Endothelial cell of umbilical vein (primary cell): ENCODE measurements at regions not wholly inside any gene's neighbourhood (a gene's known extent, or its start where the extent isn't known, plus 50 kb on each side); places are given as distances from the start of the nearest gene placed in this dataset.

Experiments
- BruUV-seq: library from RNA; stranded (reverse); fragments of 400-500 nt; replicated peaks from 2 replicates; lab custom pipeline; 2021; lab: Mats Ljungman, UMichigan
- CTCF ChIA-PET: fragments of 300-600, 350-600 bp; sonication (Branson Sonifier 250); formaldehyde crosslinking; loops from one replicate; lab custom pipeline; 2021; ENCODE audit warnings: antibody characterized with exemption, inconsistent platforms; lab: Charles Lee
- POLR2A ChIA-PET: fragments of 300-600, 350-600 bp; sonication (Branson Sonifier 250); formaldehyde crosslinking; loops from one replicate; lab custom pipeline; 2021; ENCODE audit warnings: antibody characterized with exemption, inconsistent platforms; lab: Charles Lee
- DNase-seq: peaks from one replicate; pipeline ENCODE4 v3.0.0-alpha.2; 2011; ENCODE audit warnings: low read depth, low spot score
- FAIRE-seq: peaks from 2 replicates; lab custom pipeline; 2011; peaks lifted over from hg19 to GRCh38; lab: Jason Lieb, UNC
- H2AFZ ChIP-seq: 2 replicates; pipeline ENCODE4 v1.6.0; 2012; ENCODE audit warnings: low read depth, low read length, control low read depth, inconsistent platforms
- H3K27ac ChIP-seq: 2 replicates; pipeline ENCODE4 v1.5.1; 2011; ENCODE audit warnings: low read depth, mild to moderate bottlenecking, control low read depth, low read length, moderate library complexity; ENCODE audit not compliant: insufficient read depth
- H3K27me3 ChIP-seq, 2 experiments: 2 replicates each; pipeline versions ENCODE4 v1.6.0 to v1.6.1; 2011; ENCODE audit warnings: low read length in 2 of 2, mixed read lengths in 1 of 2; ENCODE audit not compliant: control insufficient read depth in 2 of 2, insufficient read depth in 2 of 2
- H3K36me3 ChIP-seq, 2 experiments: 2 replicates in 1 of 2; 3 replicates in 1 of 2; pipeline ENCODE4 v1.5.1; 2011; ENCODE audit warnings: low read length in 2 of 2, mild to moderate bottlenecking in 1 of 2, moderate library complexity in 1 of 2; ENCODE audit not compliant: control insufficient read depth in 2 of 2, insufficient read depth in 2 of 2; ENCODE audit errors: extremely low read depth in 1 of 2
- H3K4me1 ChIP-seq: 3 replicates; pipeline ENCODE4 v1.5.1; 2011; ENCODE audit warnings: mild to moderate bottlenecking, low read length; ENCODE audit not compliant: control insufficient read depth, insufficient read depth; ENCODE audit errors: extremely low read depth
- H3K4me2 ChIP-seq: 2 replicates; pipeline ENCODE4 v1.6.1; 2011; ENCODE audit warnings: low read length, control low read depth, mixed read lengths; ENCODE audit not compliant: insufficient read depth
- H3K4me3 ChIP-seq, 3 experiments: fragments of 200-600 bp in 1 of 3; sonication (generic), shearing (Covaris generic) in 1 of 3; replicated peaks in 1 of 3; 2 replicates each; pipeline ENCODE4 v1.5.1; 2011 to 2016; ENCODE audit warnings: control low read depth in 3 of 3, low read length in 3 of 3, mild to moderate bottlenecking in 2 of 3, inconsistent platforms in 1 of 3, low read depth in 1 of 3, moderate library complexity in 1 of 3; ENCODE audit not compliant: insufficient read depth in 1 of 3
- H3K79me2 ChIP-seq: 2 replicates; pipeline ENCODE4 v1.6.0; 2012; ENCODE audit warnings: low read length, inconsistent platforms; ENCODE audit not compliant: control insufficient read depth, insufficient read depth
- H3K9ac ChIP-seq: replicated peaks from 2 replicates; pipeline ENCODE3; 2011; ENCODE audit warnings: low read length, control low read depth; ENCODE audit not compliant: insufficient read depth; ENCODE audit errors: extremely low read depth
- H3K9me1 ChIP-seq: replicated peaks from 3 replicates; pipeline ENCODE4 v1.6.0; 2011; ENCODE audit warnings: mild to moderate bottlenecking, low read length; ENCODE audit not compliant: control insufficient read depth, insufficient read depth; ENCODE audit errors: extremely low read depth
- H3K9me3 ChIP-seq: replicated peaks from 2 replicates; pipeline ENCODE4 v1.5.1; 2012; ENCODE audit warnings: low read length, inconsistent platforms; ENCODE audit not compliant: control insufficient read depth, insufficient read depth
- H4K20me1 ChIP-seq: replicated peaks from 2 replicates; pipeline ENCODE3; 2011; ENCODE audit warnings: mild to moderate bottlenecking, low read length; ENCODE audit not compliant: control insufficient read depth, insufficient read depth; ENCODE audit errors: extremely low read depth
- EZH2 ChIP-seq: IDR thresholded peaks from 2 replicates; pipeline ENCODE4 v1.6.1; 2012; ENCODE audit warnings: borderline replicate concordance, low read depth, mild to moderate bottlenecking, moderate library complexity, low read length, inconsistent platforms; ENCODE audit not compliant: severe bottlenecking
- FOS ChIP-seq: IDR thresholded peaks from 2 replicates; pipeline ENCODE4 v1.6.1; 2011; ENCODE audit warnings: mild to moderate bottlenecking, low read length, moderate library complexity, borderline replicate concordance; ENCODE audit not compliant: insufficient read depth
- GATA2 ChIP-seq: IDR thresholded peaks from 2 replicates; pipeline ENCODE4 v1.7.0; 2011; ENCODE audit warnings: low read depth, mild to moderate bottlenecking, moderate library complexity, mixed read lengths, low read length; ENCODE audit not compliant: insufficient read length, insufficient read depth
- JUN ChIP-seq: IDR thresholded peaks from 2 replicates; pipeline ENCODE4 v1.6.1; 2011; ENCODE audit warnings: borderline replicate concordance, low read depth; ENCODE audit not compliant: insufficient read length, insufficient read depth
- MAX ChIP-seq: IDR thresholded peaks from 2 replicates; pipeline ENCODE4 v1.6.1; 2011; ENCODE audit not compliant: insufficient read depth, insufficient read length
- MYC ChIP-seq: IDR thresholded peaks from one replicate; pipeline ENCODE4 v1.6.1; 2011; ENCODE audit warnings: mild to moderate bottlenecking, low read depth, low read length
- POLR2A ChIP-seq: IDR thresholded peaks from 2 replicates; pipeline ENCODE4 v1.6.1; 2012; ENCODE audit warnings: low read depth, mild to moderate bottlenecking, control low read depth, low read length
- POLR2AphosphoS5 ChIP-seq: IDR thresholded peaks from 2 replicates; pipeline ENCODE4 v1.6.1; 2012; ENCODE audit warnings: low read depth, mild to moderate bottlenecking, control low read depth, low read length, moderate library complexity; ENCODE audit not compliant: insufficient read depth
- dilution Hi-C: fragments of 300-500 bp; cut with MboI; formaldehyde crosslinking; loops from one replicate; pipeline ENCODE4 v1.15.0; 2019; ENCODE audit warnings: low sequenced_read_pairs; ENCODE audit not compliant: extremely low pct_ligation_motif_present
- intact Hi-C: fragments of 100-400 bp; cut with micrococcal nuclease; formaldehyde crosslinking; loops from one replicate; pipeline ENCODE4 v1.10.0; 2022
- TF ChIP-seq, protein P1 (sequence below), 2 donors: IDR thresholded peaks; 1 replicate in 1 of 2; 2 replicates in 1 of 2; pipeline ENCODE4 v1.5.1; 2011; ENCODE audit warnings: low read length in 2 of 2, mild to moderate bottlenecking in 2 of 2, moderate library complexity in 2 of 2, control low read depth in 1 of 2, inconsistent platforms in 1 of 2, low read depth in 1 of 2; ENCODE audit not compliant: insufficient read depth in 1 of 2; ENCODE audit errors: extremely low read depth in 1 of 2

- no peak for FAIRE-seq
Measured at GRCh38 chr3:191882289-191882688, 421.3 kb downstream of the PYDC2 start.

DNA sequence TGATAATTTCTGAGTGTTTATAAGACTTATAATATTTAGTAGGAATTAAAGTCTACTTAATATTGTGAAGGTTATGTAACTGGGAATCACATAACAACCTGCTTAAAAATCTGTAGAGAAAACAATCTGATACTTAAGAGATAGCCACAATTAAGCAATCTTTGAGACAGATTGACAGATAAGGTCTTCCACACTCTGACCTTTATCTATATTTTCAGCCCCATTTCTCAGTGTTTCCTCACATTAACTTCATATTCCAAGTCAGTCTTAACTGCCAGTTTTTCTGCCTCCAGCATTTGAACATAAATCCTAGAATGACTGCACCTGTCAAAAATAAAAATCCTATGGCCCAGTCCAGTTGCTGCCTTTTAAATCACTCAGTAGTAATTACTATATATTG is 423.2 kb downstream of the PYDC2 start:
- no peak overlapping the region for H3K4me3 ChIP-seq
- no peak overlapping the region for H3K9ac ChIP-seq
- no peaks in the 10 kb centered on the region for H3K79me2 ChIP-seq
- no peak overlapping the region for H2AFZ ChIP-seq
- no peak overlapping the region for H3K27ac ChIP-seq
- TF ChIP-seq POLR2A = no peak
- no peak for TF ChIP-seq GATA2
- TF ChIP-seq MAX = no peak
- no peak for TF ChIP-seq EZH2
- TF ChIP-seq, protein P1, sequence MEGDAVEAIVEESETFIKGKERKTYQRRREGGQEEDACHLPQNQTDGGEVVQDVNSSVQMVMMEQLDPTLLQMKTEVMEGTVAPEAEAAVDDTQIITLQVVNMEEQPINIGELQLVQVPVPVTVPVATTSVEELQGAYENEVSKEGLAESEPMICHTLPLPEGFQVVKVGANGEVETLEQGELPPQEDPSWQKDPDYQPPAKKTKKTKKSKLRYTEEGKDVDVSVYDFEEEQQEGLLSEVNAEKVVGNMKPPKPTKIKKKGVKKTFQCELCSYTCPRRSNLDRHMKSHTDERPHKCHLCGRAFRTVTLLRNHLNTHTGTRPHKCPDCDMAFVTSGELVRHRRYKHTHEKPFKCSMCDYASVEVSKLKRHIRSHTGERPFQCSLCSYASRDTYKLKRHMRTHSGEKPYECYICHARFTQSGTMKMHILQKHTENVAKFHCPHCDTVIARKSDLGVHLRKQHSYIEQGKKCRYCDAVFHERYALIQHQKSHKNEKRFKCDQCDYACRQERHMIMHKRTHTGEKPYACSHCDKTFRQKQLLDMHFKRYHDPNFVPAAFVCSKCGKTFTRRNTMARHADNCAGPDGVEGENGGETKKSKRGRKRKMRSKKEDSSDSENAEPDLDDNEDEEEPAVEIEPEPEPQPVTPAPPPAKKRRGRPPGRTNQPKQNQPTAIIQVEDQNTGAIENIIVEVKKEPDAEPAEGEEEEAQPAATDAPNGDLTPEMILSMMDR (IDR thresholded peaks at IDR 0.05; ENCODE audit: extremely low read depth in 1 of 2, insufficient read depth in 1 of 2, low read depth in 1 of 2, low read length in 2 of 2) = no peak
- TF ChIP-seq JUN = no peak
- TF ChIP-seq POLR2AphosphoS5 = no peak
- no peak for TF ChIP-seq FOS
- no peak for TF ChIP-seq MYC
- no peaks in the 10 kb centered on the region for H3K9me3 ChIP-seq
- BruUV-seq = no TSS peak
- no peaks in the 10 kb centered on the region for H3K36me3 ChIP-seq
- no peaks in the 10 kb centered on the region for H4K20me1 ChIP-seq
- intact Hi-C loops (no loop called here), dilution Hi-C loops (no loop called here)
- CTCF ChIA-PET = no interaction called here
- H3K4me1 ChIP-seq = no peaks in the 10 kb centered on the region
- FAIRE-seq = no peak
- no peak for DNase-seq
- H3K9me1 ChIP-seq = no peaks in the 10 kb centered on the region
- no peak overlapping the region for H3K4me2 ChIP-seq
- POLR2A ChIA-PET = no interaction called here
- no peaks in the 10 kb centered on the region for H3K27me3 ChIP-seq

More at GRCh38 chr3:191882289-191882688, 421.3 kb downstream of the PYDC2 start:
- BruUV-seq = no TSS peak
- no peak for TF ChIP-seq POLR2AphosphoS5
- no peak for TF ChIP-seq FOS
- TF ChIP-seq, protein P1 (IDR thresholded peaks at IDR 0.05; ENCODE audit: extremely low read depth in 1 of 2, insufficient read depth in 1 of 2, low read depth in 1 of 2, low read length in 2 of 2) = no peak
- no peak for TF ChIP-seq GATA2
- H3K9me3 ChIP-seq = no peaks in the 10 kb centered on the region
- DNase-seq = no peak
- intact Hi-C loops = no loop called here
- H3K27me3 ChIP-seq = no peaks in the 10 kb centered on the region
- H3K36me3 ChIP-seq = no peaks in the 10 kb centered on the region
- no peak overlapping the region for H3K9ac ChIP-seq
- H3K79me2 ChIP-seq = no peaks in the 10 kb centered on the region
- dilution Hi-C loops = no loop called here
- no peak overlapping the region for H3K27ac ChIP-seq
- H3K4me1 ChIP-seq = no peaks in the 10 kb centered on the region
- H2AFZ ChIP-seq = no peak overlapping the region
- ChIA-PET CTCF (interaction anchor here (0.8 kb wide), 1 partner anchor 10 kb away, joined by 3 read pairs; no protein-coding TSS in a partner anchor), POLR2A (no interaction called here)
- H3K4me2 ChIP-seq = no peak overlapping the region
- H3K9me1 ChIP-seq = no peaks in the 10 kb centered on the region
- H3K4me3 ChIP-seq = no peak overlapping the region
- no peaks in the 10 kb centered on the region for H4K20me1 ChIP-seq
